NCI-H1092 treated with DMSO at 0.1 percent for 48 hours (cell line): ENCODE measurements at regions not wholly inside any gene's neighbourhood (a gene's known extent, or its start where the extent isn't known, plus 50 kb on each side); places are given as distances from the start of the nearest gene placed in this dataset.
"Not testable (repeated sequence)": the region's sequence is repeated elsewhere in the genome, so short reads cannot be mapped to it uniquely, and the experiment has no call there.

Experiments
- DNase-seq: peaks from one replicate; lab custom pipeline; 2025; lab: John Stamatoyannopoulos, UW

DNA sequence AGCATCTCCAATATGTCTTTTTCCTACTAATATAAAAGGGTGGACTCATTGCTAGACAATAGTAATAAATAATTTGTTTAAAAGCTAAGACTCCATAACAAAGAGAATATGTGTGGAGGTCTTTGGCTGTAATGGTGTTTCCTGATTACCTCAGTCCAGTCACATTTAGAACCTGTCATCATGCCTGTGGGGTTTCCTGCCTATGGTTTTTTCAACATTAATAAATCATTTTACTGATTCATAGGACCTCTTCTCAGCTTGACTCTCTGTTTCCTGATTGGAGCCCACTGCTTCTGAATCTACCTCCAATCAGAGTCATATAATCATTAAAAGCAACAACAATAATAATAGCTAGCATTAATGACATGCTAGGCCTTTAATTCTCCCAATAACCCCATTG, 52.4 kb upstream of the GNAI1 start:
- DNase-seq = no peak

DNA sequence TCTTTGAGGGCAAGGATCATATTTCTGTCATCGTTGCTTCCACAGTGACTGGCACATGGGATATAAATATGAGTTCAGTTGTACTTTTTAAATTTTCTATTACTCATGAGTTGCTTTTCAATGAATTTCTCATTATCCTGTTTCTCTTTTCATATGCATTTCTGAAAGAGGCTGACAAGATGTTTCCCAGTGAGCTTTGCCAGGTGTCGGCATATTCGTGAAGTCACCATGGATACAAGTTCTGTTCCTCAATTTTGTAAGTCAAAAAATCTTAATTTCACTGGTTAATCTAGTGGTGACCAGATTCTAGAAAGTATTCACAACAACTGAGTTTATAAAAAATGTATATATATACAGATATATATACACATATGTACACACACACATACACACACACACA, 55.7 kb upstream of the GNAI1 start:
- no peak for DNase-seq

DNA sequence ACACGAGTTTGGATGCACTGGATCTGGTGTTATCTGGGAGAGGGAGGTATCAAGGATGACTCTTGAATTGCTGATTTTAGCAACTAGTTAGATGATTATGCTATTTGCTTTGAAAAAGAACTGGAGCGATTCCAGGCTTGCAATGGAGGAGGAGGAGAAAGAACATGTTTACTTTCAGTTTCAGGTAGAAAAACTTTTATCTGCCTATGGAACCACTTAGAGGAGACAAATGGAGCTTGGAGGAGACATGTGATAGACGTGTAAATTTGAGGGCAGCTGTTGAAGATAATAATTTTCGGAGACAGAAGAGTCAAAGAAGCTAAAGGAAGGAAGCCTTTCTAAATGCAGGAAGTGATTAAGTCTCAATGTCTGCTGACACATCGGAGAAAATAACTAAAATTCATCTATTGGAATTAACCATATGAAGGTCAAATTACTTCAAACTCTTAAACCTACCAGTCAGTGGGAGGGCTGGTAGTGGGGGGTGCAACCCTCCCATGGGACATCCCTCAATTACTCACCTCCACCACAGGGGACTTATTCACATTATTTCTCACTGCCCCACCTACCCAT, 56.4 kb upstream of the GNAI1 start:
- DNase-seq = no peak

DNA sequence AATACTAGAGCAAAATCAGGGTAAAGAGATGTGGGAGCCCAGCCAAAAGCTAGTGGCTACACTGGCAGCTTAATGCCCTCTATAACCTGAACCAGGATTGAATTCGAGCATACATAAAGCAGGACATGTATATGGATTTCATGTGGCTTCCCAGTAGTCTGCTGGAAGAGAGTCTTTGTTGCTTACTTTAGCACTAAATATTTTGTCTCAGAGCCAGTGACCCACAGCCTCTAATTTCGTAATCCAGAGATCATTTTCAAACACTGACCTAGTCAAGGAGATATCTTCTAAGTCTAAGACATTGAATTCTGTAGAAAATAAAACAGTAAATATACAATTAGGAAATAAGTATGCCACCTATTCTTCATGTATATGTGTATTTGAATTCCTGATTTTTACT, 64.2 kb upstream of the GNAI1 start:
- no peak for DNase-seq

DNA sequence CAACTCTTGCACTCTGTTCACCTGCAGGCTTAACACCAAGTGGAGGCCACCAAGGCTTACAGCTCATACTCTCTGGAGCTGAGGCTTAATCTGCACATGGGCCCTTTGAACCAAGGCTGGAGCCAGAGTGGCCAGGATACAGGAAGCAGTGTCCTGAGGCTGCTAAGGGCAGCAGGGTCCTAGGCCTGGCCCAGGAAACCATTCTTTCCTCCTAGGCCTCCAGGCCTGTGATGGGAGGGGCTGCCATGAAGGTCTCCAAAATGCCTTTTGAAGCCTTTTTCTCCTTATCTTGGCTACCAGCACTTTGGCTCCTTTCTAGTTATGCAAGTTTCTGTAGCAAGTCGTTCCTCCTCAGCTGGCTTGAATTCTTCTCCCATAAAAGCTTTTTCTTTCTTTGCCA, 68.0 kb upstream of the GNAI1 start:
- DNase-seq = no peak

DNA sequence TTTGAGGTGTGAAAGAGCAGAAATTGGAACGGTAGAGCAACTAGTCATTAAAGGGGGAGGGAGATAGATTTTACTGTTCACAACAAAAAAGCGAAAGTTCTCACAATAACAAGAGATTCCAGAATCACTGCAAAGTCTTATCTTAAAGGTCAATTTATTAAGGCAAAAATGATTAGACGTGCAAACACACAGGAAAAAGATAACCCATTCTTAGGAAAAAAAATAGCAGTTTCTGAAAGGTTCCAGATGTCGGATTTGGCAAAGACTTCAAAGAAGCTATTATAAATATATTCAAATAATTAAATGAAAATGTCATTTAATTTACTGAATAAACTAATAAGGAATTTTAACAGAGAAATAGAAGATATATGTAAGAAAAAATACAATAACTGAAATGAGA, 70.8 kb upstream of the GNAI1 start:
- no peak for DNase-seq

DNA sequence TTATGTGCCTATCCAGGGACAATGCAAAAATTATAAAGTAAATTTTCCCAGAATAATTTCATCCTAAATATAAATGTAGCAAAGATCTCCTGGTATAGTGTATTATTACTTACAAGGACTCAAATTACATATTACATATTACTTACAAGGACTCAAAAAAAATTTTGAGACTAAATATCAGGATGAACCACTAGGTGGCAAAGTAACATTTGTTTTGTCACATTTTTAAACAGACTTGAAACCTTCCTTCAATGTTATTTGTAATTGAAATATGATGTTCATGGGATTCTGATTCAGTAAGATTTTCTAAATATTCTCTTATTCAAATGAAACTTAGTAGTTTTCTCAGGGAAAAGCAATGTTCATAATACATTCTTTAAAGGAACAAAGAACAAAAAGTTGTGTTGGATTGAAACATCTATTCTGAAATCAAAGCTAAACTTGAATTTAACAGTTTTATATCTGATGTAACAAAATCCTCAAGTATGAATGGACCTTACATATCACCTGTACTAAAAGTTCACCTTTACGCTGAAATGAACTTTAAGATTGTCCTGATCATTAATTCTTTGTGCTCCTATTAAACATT, 74.3 kb upstream of the GNAI1 start:
- peak; percentile 77 for DNase-seq

DNA sequence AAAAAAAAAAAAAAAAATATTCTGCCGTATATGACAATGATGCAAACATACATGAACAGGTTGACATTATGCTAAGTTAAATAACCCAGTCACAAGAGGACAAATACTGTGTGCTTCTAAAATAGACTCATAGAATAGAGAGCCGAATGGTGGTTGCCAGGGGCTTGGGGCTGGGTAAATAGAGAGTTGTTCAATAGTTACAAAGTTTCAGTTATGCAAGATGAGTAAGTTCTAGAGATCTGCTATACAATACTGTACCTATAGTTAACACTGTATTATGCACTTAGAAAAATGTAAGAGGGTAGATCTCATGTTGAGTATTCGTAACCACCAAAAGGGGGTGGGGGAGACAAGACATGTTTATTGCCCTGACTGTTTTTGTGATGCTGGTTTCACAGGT, 77.1 kb upstream of the GNAI1 start:
- no peak for DNase-seq

DNA sequence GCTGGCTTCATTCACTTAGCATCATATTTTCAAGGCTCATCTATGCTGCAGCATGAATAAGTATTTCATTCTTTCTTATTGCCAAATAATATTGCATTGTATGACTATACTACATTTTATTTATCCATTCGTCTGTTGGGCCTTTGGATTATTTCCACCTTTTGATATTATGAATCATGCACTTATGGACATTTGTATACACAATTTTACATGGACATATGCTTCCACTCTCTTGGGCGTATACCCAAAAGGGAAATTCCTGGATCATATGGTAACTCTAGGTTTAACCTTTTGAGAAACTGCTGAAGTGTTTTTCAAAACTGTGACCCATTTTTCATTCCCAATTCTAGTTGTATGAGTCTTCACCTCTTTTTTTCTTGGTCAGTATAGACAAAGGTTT, 80.3 kb upstream of the GNAI1 start:
- DNase-seq = no peak

DNA sequence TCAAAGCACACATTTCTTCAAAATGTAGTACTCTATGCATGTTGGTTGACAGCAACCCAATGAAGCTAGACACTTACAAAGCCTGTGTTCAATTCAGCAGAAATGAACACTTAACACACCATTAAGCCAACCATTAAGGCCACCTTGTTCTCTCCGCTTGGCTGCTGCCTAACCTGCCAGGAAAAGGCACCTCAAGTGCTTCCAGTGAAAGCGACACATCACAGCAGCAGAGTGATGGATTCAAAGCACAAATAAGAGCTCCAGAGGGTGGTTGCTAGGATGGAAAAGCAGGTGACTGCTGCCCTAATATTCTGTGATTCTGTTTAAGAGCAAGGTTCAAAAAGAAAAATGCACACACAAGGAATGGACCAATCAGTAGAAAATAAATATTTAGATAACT, 81.5 kb upstream of the GNAI1 start:
- peak; percentile 99 for DNase-seq

DNA sequence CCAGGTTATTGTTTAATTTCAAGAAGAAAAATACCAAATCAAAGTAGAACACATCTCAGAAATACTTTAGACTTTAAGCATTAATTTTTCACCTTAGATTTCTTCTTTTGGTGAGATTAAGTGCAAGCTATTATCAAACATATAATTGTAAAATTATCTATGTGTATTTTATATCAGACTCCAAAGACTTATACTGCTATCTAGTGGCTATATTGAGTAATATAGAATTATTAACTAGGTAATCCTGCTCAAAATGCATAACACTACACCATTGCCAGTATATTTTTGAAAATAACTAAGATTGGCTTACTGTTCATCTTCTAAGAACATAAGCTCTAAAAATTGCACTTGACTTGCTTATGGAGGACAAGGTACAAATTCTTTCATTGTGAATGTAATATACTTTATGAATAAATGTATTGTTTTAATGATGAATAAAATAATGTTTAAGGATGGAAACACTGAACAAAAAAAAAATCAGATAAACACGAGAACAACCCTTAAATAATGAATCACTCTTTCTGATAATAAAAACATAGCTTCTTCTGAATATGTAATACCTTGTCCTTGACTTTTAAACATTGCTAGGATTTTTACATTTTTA, 86.7 kb upstream of the GNAI1 start:
- DNase-seq = peak; percentile 67

DNA sequence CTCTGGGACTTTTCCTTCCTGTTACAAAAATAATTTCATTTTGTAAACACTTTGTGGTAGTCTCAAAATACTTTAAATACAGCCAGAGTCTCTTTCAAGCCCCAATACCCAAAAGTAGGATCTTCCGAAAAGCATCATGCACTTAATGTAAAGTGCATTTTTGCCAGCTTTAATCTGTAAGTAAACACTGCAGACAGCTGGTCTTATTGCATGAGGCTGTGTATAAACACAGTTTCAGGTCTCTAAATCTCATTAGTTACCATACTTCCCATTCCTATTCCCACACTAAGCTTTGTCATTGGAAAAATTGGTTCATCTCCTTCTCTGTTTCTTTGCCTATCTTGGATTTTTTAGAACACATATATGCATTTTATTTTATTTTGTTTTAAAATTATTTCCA, 87.6 kb upstream of the GNAI1 start:
- peak; percentile 60 for DNase-seq

DNA sequence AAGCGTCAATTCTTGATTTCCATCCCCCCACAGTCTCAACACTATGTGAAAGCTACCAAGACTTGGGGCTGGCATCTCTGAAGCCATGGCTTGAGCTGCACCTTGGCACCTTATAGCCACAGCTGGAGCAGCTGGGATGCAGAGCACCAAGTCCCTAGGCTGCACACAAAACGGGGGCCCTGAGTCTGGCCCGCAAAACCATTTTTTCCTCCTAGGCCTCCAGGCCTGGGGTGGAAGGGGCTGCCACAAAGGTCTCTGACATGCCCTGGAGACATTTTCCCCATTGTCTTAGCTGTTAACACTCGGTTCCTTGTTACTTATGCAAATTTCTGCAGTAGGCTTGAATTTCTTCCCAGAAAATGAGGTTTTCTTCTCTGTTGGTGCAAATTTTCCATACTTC, 89.8 kb upstream of the GNAI1 start:
- DNase-seq = no peak

DNA sequence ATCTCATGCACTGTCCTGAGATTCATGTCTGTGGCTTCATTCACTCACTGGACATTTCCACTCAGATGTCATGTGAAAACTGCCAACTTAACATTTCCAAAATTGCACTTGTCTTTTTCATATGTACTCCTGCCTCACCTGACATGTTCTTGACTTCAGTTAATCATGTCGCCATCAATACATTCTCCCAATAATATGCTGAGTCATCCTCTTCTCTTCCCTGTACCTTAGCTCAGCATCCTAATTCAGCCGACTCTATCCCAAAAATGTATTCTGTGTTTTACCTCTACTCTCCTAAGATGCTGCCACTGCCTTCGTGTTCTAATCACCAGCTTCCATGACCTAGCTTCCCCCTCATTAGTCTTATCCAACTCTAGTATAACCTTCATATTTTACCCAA, 93.9 kb upstream of the GNAI1 start:
- no peak for DNase-seq

DNA sequence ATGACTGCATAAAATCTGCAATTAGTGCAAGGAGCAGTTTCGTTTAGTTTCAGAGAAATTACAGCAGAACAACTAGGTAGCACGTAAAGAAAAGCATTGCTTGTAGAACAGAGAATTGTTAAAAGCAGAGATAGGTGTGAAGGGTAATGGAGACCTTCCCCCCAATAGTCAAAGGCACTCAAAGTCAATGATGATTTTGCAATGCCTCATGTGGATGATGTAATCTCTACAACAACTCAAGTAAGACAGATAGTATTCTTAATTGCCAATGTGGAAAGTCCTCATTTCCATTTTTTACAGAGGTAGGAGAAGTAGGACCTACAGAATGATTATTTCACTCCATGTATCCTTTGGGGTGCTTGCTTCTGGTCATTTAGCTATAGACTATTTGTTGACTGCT, 94.3 kb upstream of the GNAI1 start:
- DNase-seq = no peak

DNA sequence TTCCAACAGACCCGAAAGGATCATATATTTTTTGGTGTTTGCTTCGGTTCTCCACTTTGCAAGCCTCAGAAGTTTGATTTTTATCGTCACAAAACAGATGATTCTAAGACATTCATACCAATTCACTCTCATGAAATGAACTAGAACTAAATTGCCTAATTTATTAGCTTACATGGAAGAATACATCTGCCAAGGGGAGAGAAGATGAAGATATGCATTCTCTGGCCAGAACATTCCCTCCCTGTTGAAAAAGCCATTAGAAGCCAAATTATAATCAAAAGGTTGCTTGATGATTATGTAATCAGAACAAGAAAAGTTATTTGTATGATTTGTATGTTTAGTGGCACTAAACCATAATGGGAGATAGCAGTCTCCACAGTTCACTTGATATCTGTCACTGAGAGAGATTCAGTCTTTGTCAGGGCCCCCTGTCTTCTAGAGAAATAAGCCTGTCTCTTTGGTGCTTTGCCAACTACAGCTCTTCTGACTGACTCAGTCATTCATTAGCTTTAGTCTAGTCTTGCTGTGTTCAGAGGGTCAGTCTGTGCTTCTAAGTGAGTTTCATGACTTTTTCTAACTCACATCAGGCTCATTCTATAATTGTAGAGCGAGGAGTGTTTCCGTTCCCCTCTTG, 95.3 kb upstream of the GNAI1 start:
- no peak for DNase-seq

DNA sequence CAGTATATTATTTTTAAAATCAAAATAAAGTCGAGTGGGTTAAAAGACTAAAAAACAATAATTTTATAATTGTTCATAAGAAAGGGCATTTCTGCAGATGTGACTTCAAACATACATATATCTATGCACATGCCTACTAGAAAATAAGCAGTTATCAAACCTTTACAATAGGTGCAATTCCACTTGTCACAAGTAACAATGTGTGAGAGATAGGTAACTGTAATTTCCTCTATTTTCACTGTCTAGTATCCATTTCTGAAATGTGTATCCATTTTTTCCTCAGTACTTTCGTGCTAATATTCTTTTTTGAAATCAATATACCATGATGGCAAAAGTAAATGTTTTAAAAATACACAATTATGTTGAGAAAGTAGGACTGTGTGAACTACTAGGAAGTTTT, 96.9 kb upstream of the GNAI1 start:
- no peak for DNase-seq

DNA sequence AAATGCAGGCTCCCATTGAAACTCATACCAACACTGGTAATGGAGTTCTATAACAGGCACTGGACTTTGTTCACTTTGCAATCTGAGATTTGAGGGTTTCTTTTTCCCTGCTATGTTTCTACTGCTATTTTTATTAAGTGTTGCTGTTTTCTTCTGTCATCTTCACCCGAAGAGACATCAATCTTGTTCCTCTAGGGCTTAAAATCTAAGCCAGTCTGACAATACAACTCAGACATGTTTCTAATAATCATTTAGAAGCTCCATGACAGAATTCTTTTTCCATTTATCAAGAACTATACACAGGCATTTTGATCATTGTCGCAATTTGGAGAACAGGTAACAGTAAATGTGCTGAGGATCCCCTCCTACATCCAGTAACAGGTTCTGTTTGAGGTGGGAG, 98.5 kb upstream of the GNAI1 start:
- no peak for DNase-seq

DNA sequence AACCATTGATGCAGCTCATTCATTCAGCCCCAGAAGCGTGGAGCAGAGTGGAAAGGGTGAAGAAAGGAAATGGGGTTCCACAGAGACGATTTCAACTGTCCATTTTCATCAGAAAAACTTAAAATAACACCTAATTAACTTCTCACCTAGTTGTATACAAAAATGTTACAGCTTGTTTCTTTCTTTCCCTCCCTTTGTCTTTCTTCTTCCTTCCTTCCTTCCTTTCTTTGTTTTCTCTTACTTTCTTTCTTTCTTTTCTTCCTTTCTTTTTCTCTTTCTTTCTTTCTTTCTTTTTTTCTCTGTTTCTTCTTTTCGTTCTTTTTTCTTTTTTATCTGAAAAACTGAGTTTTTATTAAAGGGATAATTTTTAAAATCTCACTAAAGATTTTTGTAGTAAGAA, 105.9 kb upstream of the GNAI1 start:
- DNase-seq = no peak

DNA sequence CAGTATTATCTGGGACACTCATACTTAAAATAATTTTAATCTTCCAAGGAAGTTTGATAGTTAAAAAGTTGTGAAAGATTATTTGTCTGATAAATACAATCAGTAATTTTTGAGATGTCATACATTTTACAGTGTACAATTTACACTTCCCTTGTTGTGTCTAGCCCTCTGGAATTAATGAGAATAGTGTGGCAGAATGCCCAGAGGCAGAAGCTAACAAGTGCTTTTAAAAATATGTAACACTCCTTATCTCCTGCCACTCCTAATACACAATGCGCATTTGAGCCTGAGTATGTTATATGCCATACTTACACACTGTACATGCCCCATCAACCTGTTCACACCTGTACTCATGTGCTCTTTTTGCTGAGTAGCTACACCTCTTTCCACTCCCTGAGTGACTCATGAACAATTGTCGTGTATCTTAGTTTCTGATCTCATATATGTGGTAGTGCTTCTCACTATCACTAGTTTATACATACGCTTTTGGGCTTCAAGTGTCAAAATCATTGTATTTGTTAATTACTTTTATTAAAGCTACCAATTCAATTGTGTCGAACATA, 106.9 kb upstream of the GNAI1 start:
- peak; percentile 59 for DNase-seq

DNA sequence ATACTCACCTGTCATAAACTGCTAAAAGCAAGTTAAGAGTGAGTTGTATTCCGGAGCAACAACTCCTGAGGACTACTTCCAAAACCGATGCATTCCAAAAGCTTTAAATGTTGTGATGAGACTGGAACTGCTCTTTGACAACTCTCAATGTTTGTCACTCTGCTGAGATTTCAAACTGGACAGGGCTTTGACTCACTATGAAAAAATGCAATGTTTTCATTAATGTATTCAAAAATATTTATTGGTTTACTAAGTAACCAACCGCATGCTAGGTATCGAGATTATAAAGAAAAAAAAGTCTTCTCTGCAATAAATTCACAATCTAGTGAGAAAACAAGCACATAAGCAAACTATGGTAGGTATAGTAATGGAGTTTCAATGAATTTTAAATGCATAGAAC, 107.9 kb upstream of the GNAI1 start:
- no peak for DNase-seq

DNA sequence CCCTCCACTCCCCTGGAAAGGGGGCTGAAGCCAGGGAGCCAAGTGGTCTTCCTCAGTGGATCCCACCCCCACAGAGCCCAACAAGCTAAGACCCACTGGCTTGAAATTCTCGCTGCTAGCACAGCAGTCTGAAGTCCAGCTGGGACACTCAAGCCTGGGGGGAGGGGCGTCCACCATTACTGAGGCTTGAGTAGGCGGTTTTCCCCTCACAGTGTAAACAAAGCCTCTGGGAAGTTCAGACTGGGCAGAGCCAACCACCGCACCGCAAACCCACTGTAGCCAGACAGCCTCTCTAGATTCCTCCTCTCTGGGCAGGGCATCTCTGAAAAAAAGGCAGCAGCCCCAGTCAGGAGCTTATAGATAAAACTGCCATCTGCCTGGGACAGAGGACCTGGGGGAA, 114.4 kb upstream of the GNAI1 start:
- DNase-seq = not testable (repeated sequence)

DNA sequence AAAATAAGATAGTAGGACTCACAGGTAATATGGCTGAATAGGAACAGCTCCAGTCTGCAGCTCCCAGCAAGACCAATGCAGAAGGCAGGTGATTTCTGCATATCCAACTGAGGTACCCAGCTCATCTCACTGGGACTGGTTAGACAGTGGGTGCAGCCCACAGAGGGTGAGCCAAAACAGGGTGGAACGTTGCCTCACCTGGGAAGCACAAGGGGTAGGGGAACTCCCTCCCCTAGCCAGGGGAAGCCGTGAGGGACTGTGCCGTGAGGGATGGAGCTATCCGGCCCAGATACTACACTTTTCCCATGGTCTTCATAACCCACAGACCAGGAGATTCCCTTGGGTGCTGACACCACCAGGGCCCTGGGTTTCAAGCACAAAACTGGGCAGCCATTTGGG, 114.8 kb upstream of the GNAI1 start:
- not testable (repeated sequence) for DNase-seq
